GM12878 (cell line): ENCODE measurements at regions not wholly inside any gene's neighbourhood (a gene's known extent, or its start where the extent isn't known, plus 50 kb on each side); places are given as distances from the start of the nearest gene placed in this dataset.

Source experiments
- CEBPZ ChIP-seq: fragments of 150-350 bp; IDR thresholded peaks from 2 replicates; pipeline ENCODE4 v1.6.1; 2016; ENCODE audit warnings: low read depth, low read length
- NKRF ChIP-seq: fragments of 450-650 bp; conservative IDR thresholded peaks from 2 replicates; pipeline ENCODE4 v1.6.1; 2017; ENCODE audit warnings: mild to moderate bottlenecking, moderate library complexity
- SP1 ChIP-seq: IDR thresholded peaks from one replicate; pipeline ENCODE4 v1.6.1; 2011; ENCODE audit warnings: low read depth, low read length
- TF ChIP-seq, protein P1 (sequence below): IDR thresholded peaks from 2 replicates; pipeline ENCODE4 v1.6.1; 2011; ENCODE audit warnings: borderline replicate concordance, low read depth, mild to moderate bottlenecking, moderate library complexity, low read length; ENCODE audit not compliant: insufficient read depth, poor library complexity, severe bottlenecking
- TF ChIP-seq, protein P2 (sequence below): fragments of 450-650 bp; formaldehyde crosslinking; IDR thresholded peaks from 2 replicates; pipeline ENCODE4 v1.4.0; 2020; ENCODE audit warnings: mild to moderate bottlenecking, moderate library complexity

DNA sequence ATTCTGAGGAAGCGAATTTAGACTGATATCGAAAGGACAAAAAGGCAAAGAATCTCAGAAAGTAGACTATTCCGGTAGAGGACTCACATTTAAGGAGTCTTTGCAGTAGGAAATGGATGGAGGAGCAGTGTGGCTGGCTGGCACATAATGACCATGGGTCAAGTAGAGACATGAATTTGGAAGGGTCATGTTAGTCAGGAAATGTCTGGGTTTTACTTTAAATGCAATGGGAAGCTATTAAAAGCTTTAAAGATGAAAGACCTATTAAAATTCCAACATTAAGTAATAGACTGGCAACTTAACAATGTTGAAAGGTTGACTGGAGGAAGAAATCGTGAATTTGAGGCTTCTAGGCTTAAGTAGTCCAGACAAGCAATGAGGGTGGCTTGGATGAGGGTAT is 90.0 kb upstream of the SEMA3C start (continued):
- TF ChIP-seq, protein P1, sequence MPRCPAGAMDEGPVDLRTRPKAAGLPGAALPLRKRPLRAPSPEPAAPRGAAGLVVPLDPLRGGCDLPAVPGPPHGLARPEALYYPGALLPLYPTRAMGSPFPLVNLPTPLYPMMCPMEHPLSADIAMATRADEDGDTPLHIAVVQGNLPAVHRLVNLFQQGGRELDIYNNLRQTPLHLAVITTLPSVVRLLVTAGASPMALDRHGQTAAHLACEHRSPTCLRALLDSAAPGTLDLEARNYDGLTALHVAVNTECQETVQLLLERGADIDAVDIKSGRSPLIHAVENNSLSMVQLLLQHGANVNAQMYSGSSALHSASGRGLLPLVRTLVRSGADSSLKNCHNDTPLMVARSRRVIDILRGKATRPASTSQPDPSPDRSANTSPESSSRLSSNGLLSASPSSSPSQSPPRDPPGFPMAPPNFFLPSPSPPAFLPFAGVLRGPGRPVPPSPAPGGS, result no peak
- TF ChIP-seq SP1 (no peak), NKRF (no peak), CEBPZ (no peak)
- TF ChIP-seq, protein P2, sequence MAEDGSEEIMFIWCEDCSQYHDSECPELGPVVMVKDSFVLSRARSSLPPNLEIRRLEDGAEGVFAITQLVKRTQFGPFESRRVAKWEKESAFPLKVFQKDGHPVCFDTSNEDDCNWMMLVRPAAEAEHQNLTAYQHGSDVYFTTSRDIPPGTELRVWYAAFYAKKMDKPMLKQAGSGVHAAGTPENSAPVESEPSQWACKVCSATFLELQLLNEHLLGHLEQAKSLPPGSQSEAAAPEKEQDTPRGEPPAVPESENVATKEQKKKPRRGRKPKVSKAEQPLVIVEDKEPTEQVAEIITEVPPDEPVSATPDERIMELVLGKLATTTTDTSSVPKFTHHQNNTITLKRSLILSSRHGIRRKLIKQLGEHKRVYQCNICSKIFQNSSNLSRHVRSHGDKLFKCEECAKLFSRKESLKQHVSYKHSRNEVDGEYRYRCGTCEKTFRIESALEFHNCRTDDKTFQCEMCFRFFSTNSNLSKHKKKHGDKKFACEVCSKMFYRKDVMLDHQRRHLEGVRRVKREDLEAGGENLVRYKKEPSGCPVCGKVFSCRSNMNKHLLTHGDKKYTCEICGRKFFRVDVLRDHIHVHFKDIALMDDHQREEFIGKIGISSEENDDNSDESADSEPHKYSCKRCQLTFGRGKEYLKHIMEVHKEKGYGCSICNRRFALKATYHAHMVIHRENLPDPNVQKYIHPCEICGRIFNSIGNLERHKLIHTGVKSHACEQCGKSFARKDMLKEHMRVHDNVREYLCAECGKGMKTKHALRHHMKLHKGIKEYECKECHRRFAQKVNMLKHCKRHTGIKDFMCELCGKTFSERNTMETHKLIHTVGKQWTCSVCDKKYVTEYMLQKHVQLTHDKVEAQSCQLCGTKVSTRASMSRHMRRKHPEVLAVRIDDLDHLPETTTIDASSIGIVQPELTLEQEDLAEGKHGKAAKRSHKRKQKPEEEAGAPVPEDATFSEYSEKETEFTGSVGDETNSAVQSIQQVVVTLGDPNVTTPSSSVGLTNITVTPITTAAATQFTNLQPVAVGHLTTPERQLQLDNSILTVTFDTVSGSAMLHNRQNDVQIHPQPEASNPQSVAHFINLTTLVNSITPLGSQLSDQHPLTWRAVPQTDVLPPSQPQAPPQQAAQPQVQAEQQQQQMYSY (CRISPR knock-in tag), result no peak
